ENCODE measurements at regions not wholly inside any gene's neighbourhood (a gene's known extent, or its start where the extent isn't known, plus 50 kb on each side); places are given as distances from the start of the nearest gene placed in this dataset.

- 50% methylated on average over 6 of the region's 6 CpGs for WGBS (ENCODE audit: low lambda C conversion rate)
- H3F3A ChIP-seq (replicated peaks; ENCODE audit: insufficient read depth) = no peaks in the 10 kb centered on the region
- no peak overlapping the region for H2AFZ ChIP-seq (ENCODE audit: low read depth)
- no peaks in the 10 kb centered on the region for H4K20me1 ChIP-seq (ENCODE audit: insufficient read depth)
- H3K4me1 ChIP-seq (ENCODE audit: control insufficient read depth in 1 of 2, insufficient read depth in 2 of 2, low read depth in 1 of 2, low read length in 1 of 2) = no peaks in the 10 kb centered on the region
- DNase-seq = no peak
- H3K4me2 ChIP-seq = no peak overlapping the region
- ChIA-PET CTCF (interaction anchor here (1.4 to 1.7 kb wide), 3 partner anchors 11 to 446 kb away, joined by 4 to 7 read pairs (median 5); no protein-coding TSS in a partner anchor), POLR2A (no interaction called here)
- no peaks in the 10 kb centered on the region for H3K36me3 ChIP-seq (replicated peaks in 1 of 2; ENCODE audit: control insufficient read depth in 1 of 2, insufficient read depth in 2 of 2, low read length in 1 of 2)
- no peaks in the 10 kb centered on the region; the same call in 1 of the 2 replicates for H3K27me3 ChIP-seq (ENCODE audit: insufficient read depth)
- H3K4me3 ChIP-seq (ENCODE audit: low read depth in 2 of 2, low read length in 1 of 2) = no peak overlapping the region
- no peak for TF ChIP-seq RXRA (IDR thresholded peaks at IDR 0.05; ENCODE audit: borderline replicate concordance, low read depth)
- TF ChIP-seq GATA2 (CRISPR knock-in tag; IDR thresholded peaks at IDR 0.05) = no peak
- TF ChIP-seq RCOR1 (IDR thresholded peaks at IDR 0.05; ENCODE audit: low read length) = no peak
- no peak for TF ChIP-seq CHD2 (IDR thresholded peaks at IDR 0.05; ENCODE audit: low read length, partially characterized antibody)
- no peak for TF ChIP-seq USF1 (IDR thresholded peaks at IDR 0.05; ENCODE audit: borderline replicate concordance, low read depth)
- TF ChIP-seq TAF1 (IDR thresholded peaks at IDR 0.05; ENCODE audit: borderline replicate concordance, low read depth, low read length) = no peak
- TF ChIP-seq MEF2A (IDR thresholded peaks at IDR 0.05; ENCODE audit: borderline replicate concordance, low read depth) = no peak
- TF ChIP-seq SIN3A (IDR thresholded peaks at IDR 0.05; ENCODE audit: borderline replicate concordance, low read depth, low read length) = no peak
- no peak for TF ChIP-seq REST (IDR thresholded peaks at IDR 0.05; ENCODE audit: low read depth, low read length)
- no peak for TF ChIP-seq MXI1 (IDR thresholded peaks at IDR 0.05; ENCODE audit: low read depth, low read length)
- no peak for TF ChIP-seq EZH2phosphoT487 (IDR thresholded peaks at IDR 0.05; ENCODE audit: borderline replicate concordance, low read depth)
- TF ChIP-seq FOXJ3 (CRISPR knock-in tag; IDR thresholded peaks at IDR 0.05) = no peak
- H3K9me2 ChIP-seq = no peaks in the 10 kb centered on the region
- no peaks in the 10 kb centered on the region for H3K9me3 ChIP-seq
- H3K27ac ChIP-seq (ENCODE audit: low read depth in 2 of 2, low read length in 1 of 2) = no peak overlapping the region
- H3K9ac ChIP-seq = no peak overlapping the region
- H3K79me2 ChIP-seq (ENCODE audit: insufficient read depth) = no peaks in the 10 kb centered on the region
Measured at GRCh38 chr22:45107671-45108070, 56.1 kb upstream of the NUP50 start.

Data from SK-N-SH (cell line).